ENCODE measurements at regions not wholly inside any gene's neighbourhood (a gene's known extent, or its start where the extent isn't known, plus 50 kb on each side); places are given as distances from the start of the nearest gene placed in this dataset.

DNA sequence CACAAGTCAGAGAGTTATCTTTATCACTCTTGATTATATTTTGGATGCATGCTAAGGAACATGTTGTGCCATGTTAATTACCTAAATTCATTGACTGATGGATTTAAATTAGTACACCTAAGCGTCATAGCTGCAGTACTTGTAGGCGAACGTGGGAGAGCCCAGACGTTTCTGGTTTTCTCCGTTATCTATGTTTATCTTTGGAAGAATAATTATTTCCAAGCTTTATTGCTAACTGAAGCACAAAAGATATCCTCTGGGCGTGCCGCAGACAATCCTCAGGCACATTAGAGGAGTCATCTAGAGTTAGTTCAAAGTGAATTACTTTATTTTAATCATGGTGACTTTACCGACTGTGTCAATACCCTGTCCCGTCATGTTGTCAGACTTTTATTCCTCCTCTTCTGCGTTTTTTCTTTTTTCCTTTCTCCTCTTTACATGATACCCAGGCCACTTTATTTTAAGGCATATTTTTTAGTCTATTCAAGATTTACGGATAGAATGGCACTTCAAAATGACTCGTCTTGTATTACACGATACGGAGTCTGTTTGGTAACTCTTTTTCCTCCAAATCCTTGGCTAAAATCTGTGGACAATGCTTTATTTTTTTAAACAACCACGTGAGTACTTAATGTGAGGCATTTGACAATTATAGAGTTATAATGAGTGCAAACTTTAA, 632.0 kb upstream of the TENM3 start:
- intact Hi-C loops (cut with DNase I), result no loop called here
- Histone ChIP-seq H3K27me3 (no peaks in the 10 kb centered on the region), H3K9me3 (no peaks in the 10 kb centered on the region), H3K27ac (replicated peaks in 1 of 4) (no peak overlapping the region), H3K36me3 (no peaks in the 10 kb centered on the region), H3K4me3 (no peak overlapping the region), H3K4me1 (no peaks in the 10 kb centered on the region)
- TF ChIP-seq CTCF (IDR thresholded peaks at IDR 0.05) (no peak), POLR2AphosphoS5 (IDR thresholded peaks at IDR 0.05) (no peak), EP300 (IDR thresholded peaks at IDR 0.05) (no peak), POLR2A (IDR thresholded peaks at IDR 0.05; ENCODE audit: low read depth) (no peak)
- WGBS, result 59% methylated on average over 15 of the region's 15 CpGs
- DNase-seq (ENCODE audit: extremely low spot score), result no peak

- Histone ChIP-seq H3K9me3 (no peaks in the 10 kb centered on the region), H3K36me3 (no peaks in the 10 kb centered on the region), H3K4me1 (no peaks in the 10 kb centered on the region), H3K27ac (replicated peaks in 1 of 4) (no peak overlapping the region), H3K27me3 (no peaks in the 10 kb centered on the region), H3K4me3 (no peak overlapping the region)
- TF ChIP-seq POLR2AphosphoS5 (IDR thresholded peaks at IDR 0.05) (no peak), EP300 (IDR thresholded peaks at IDR 0.05) (no peak), CTCF (IDR thresholded peaks at IDR 0.05) (no peak), POLR2A (IDR thresholded peaks at IDR 0.05; ENCODE audit: low read depth) (no peak)
- DNase-seq (ENCODE audit: extremely low spot score), result no peak
- 52% methylated on average over 8 of the region's 8 CpGs for WGBS
- intact Hi-C loops (cut with DNase I), result no loop called here
These were observed 631.1 kb upstream of the TENM3 start for GRCh38 chr4:181611946-181612600.

DNA sequence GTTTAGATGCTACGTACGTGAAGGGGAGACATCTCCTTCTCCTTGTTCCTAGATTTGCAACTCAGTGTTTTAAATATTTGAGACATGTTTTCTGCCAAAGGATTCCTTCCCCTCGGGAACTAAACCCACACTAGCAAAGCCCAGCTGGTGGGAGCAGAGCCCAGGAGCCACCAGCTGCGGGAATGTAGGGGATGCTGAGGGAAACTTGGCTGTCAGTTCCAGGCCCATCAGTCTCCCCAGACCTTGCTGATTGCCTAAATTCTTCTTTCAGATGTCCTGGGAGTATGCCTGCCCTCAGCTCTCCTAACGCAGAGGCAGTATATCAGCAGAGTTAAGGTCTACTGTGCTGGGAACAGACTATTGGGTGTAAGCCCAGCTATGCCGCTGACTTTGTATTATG, 630.0 kb upstream of the TENM3 start:
- Histone ChIP-seq H3K4me1 (no peaks in the 10 kb centered on the region), H3K36me3 (no peaks in the 10 kb centered on the region), H3K9me3 (no peaks in the 10 kb centered on the region), H3K27ac (replicated peaks in 1 of 4) (no peak overlapping the region), H3K27me3 (no peaks in the 10 kb centered on the region), H3K4me3 (no peak overlapping the region)
- intact Hi-C loops (cut with DNase I), result no loop called here
- no peak for DNase-seq (ENCODE audit: extremely low spot score)
- TF ChIP-seq POLR2A (IDR thresholded peaks at IDR 0.05; ENCODE audit: low read depth), result no peak
- no peak for TF ChIP-seq CTCF (IDR thresholded peaks at IDR 0.05)
- TF ChIP-seq EP300 (IDR thresholded peaks at IDR 0.05), result no peak
- no peak for TF ChIP-seq POLR2AphosphoS5 (IDR thresholded peaks at IDR 0.05)
- 71% methylated on average over 4 of the region's 6 CpGs for WGBS

DNA sequence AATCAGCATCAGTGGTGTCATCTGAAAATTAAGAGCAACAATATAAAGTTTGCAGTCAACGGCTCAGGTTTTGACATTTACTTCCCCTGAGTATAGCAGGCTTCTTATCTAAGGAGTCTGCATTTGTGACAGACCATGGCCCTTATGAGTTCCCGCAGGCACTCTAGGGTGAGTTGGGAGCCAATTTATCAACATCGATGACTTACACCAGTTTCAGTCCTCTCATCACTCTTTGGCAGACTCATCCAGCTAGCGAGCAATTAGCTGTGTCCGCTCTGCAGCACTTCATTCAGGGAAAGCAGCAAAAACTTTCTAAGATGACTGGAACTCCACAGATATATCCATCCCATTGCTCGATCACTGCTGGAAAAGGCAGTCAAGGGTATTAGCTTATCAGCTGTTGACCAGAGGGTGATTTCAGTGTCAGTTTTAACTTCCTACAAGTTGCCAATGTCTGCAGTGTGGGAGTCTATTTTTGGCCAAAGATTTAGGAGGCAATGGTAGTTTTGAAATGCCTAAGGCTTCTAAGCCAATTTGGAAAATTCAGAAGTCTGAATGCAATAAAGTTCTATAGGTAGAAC, 625.1 kb upstream of the TENM3 start:
- Histone ChIP-seq H3K36me3 (no peaks in the 10 kb centered on the region), H3K4me1 (no peaks in the 10 kb centered on the region)
- TF ChIP-seq POLR2A (IDR thresholded peaks at IDR 0.05; ENCODE audit: low read depth) (no peak), POLR2AphosphoS5 (IDR thresholded peaks at IDR 0.05) (no peak), EP300 (IDR thresholded peaks at IDR 0.05) (no peak)

DNA sequence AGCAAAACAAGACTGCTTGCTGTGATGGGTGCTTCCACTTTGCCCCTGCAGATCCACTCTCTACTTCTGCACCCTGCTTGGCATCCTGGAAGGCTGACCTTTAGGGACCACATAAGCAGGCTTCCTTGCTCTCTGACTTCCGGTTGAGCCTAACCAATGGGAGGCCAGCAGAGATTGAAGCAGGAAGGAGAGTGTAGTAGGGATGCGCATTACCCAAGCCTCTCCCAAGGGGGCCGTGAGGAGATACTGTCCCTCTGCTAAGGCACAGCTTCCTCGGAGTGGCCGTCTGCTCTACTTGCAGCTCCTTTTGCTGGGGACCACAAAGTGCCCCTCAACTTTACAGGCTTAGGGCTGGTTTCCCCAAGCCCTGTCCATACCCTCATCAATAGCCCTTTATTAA, 624.3 kb upstream of the TENM3 start:
- 90% methylated on average over 5 of the region's 5 CpGs for WGBS
- DNase-seq (ENCODE audit: extremely low spot score), result no peak
- H3K4me1 ChIP-seq, result no peaks in the 10 kb centered on the region
- TF ChIP-seq POLR2AphosphoS5 (IDR thresholded peaks at IDR 0.05) (no peak), EP300 (IDR thresholded peaks at IDR 0.05) (no peak), POLR2A (IDR thresholded peaks at IDR 0.05; ENCODE audit: low read depth) (no peak)
- H3K36me3 ChIP-seq, result no peaks in the 10 kb centered on the region
- H3K27me3 ChIP-seq, result no peaks in the 10 kb centered on the region
- no peak overlapping the region for H3K27ac ChIP-seq (replicated peaks in 1 of 4)
- H3K4me3 ChIP-seq, result no peak overlapping the region
- intact Hi-C loops (cut with DNase I), result no loop called here
- H3K9me3 ChIP-seq, result no peaks in the 10 kb centered on the region

More for the DNA sequence above, 625.1 kb upstream of the TENM3 start:
- no peak overlapping the region for H3K27ac ChIP-seq (replicated peaks in 1 of 4)
- 96% methylated on average over 6 of the region's 6 CpGs for WGBS
- DNase-seq (ENCODE audit: extremely low spot score), result no peak
- no peaks in the 10 kb centered on the region for H3K27me3 ChIP-seq
- no peak overlapping the region for H3K4me3 ChIP-seq
- intact Hi-C loops (cut with DNase I), result no loop called here
- H3K9me3 ChIP-seq, result no peaks in the 10 kb centered on the region

Data from esophagus muscularis mucosa (tissue), 4 donors.